Endothelial cell of hepatic sinusoid (primary cell): ENCODE measurements at regions not wholly inside any gene's neighbourhood (a gene's known extent, or its start where the extent isn't known, plus 50 kb on each side); places are given as distances from the start of the nearest gene placed in this dataset.
"Not testable (repeated sequence)": the region's sequence is repeated elsewhere in the genome, so short reads cannot be mapped to it uniquely, and the experiment has no call there.

ENCODE experiments used
- in situ Hi-C: cut with HindIII; loops from 2 replicates; pipeline ENCODE4 v1.10.0; 2017; ENCODE audit warnings: low sequenced_read_pairs

- in situ Hi-C loops = not testable (repeated sequence)
Measured at GRCh38 chr5:124836314-124836713, 89.9 kb upstream of the ZNF608 start.

- in situ Hi-C loops = no loop called here
Measured at GRCh38 chr5:124839371-124839998, 93.0 kb upstream of the ZNF608 start.

- in situ Hi-C loops = no loop called here
Measured at GRCh38 chr5:124841829-124842712, 95.6 kb upstream of the ZNF608 start.

- in situ Hi-C loops = no loop called here
Measured at GRCh38 chr5:124842725-124843595, 96.5 kb upstream of the ZNF608 start.

- in situ Hi-C loops = no loop called here
Measured at GRCh38 chr5:124843596-124843899, 97.1 kb upstream of the ZNF608 start.

GRCh38 chr5:124844371-124844920 is 98.0 kb upstream of the ZNF608 start:
- in situ Hi-C loops = no loop called here

- in situ Hi-C loops = no loop called here
Measured at GRCh38 chr5:124847907-124848306, 101.5 kb upstream of the ZNF608 start.

GRCh38 chr5:124849774-124850173 is 103.3 kb upstream of the ZNF608 start:
- in situ Hi-C loops = no loop called here

GRCh38 chr5:124856726-124857125 is 110.3 kb upstream of the ZNF608 start:
- in situ Hi-C loops = no loop called here

GRCh38 chr5:124858612-124859011 is 112.2 kb upstream of the ZNF608 start:
- in situ Hi-C loops = no loop called here

- in situ Hi-C loops = no loop called here
Measured at GRCh38 chr5:124859027-124859426, 112.6 kb upstream of the ZNF608 start.

- in situ Hi-C loops = no loop called here
Measured at GRCh38 chr5:124859556-124860290, 113.3 kb upstream of the ZNF608 start.

GRCh38 chr5:124860291-124860655 is 113.8 kb upstream of the ZNF608 start:
- in situ Hi-C loops = no loop called here

GRCh38 chr5:124865066-124865465 is 118.6 kb upstream of the ZNF608 start:
- in situ Hi-C loops = no loop called here

GRCh38 chr5:124865603-124866354 is 119.3 kb upstream of the ZNF608 start:
- in situ Hi-C loops = no loop called here

GRCh38 chr5:124866355-124867136 is 120.1 kb upstream of the ZNF608 start:
- in situ Hi-C loops = no loop called here

GRCh38 chr5:124867137-124867704 is 120.8 kb upstream of the ZNF608 start:
- in situ Hi-C loops = no loop called here

GRCh38 chr5:124868676-124869075 is 122.2 kb upstream of the ZNF608 start:
- in situ Hi-C loops = no loop called here
